ENCODE measurements at regions not wholly inside any gene's neighbourhood (a gene's known extent, or its start where the extent isn't known, plus 50 kb on each side); places are given as distances from the start of the nearest gene placed in this dataset.

- H3K4me2 ChIP-seq: no peak overlapping the region
- 3% methylated on average over 11 of the region's 66 CpGs for WGBS (ENCODE audit: low lambda C conversion rate)
Observed at GRCh38 chr14:104461676-104462449, 117.7 kb upstream of the C14orf180 start.

GRCh38 chr14:104462651-104463630 lies 116.6 kb upstream of the C14orf180 start:
- CTCF ChIA-PET: interaction anchor here (1.0 to 1.6 kb wide), 3 partner anchors 10 to 45 kb away, joined by 3 to 4 read pairs (median 3); no protein-coding TSS in a partner anchor
- no peak overlapping the region for H3K27ac ChIP-seq (ENCODE audit: low read depth in 2 of 2, low read length in 1 of 2)

More at GRCh38 chr14:104461676-104462449, 117.7 kb upstream of the C14orf180 start:
- H3K4me1 ChIP-seq (ENCODE audit: control insufficient read depth in 1 of 2, insufficient read depth in 2 of 2, low read depth in 1 of 2, low read length in 1 of 2): peaks cover 0 to 5% of the 10 kb centered on the region in 2 experiments; a peak in 1 of 4 replicates
- CTCF ChIA-PET: interaction anchor here (0.7 to 1.6 kb wide), 3 partner anchors 15 to 325 kb away, joined by 3 read pairs; no protein-coding TSS in a partner anchor
- no peaks in the 10 kb centered on the region for H3K36me3 ChIP-seq (replicated peaks in 1 of 2; ENCODE audit: control insufficient read depth in 1 of 2, insufficient read depth in 2 of 2, low read length in 1 of 2)
- H2AFZ ChIP-seq (ENCODE audit: low read depth): no peak overlapping the region
- H3K4me3 ChIP-seq (ENCODE audit: low read depth in 2 of 2, low read length in 1 of 2): peak overlapping the region in 1 of 2 experiments; percentile 47; a peak in 2 of 4 replicates
- H4K20me1 ChIP-seq (ENCODE audit: insufficient read depth): no peaks in the 10 kb centered on the region
- H3K9me2 ChIP-seq: no peaks in the 10 kb centered on the region
- no peaks in the 10 kb centered on the region for H3K79me2 ChIP-seq (ENCODE audit: insufficient read depth)
- H3K27me3 ChIP-seq (ENCODE audit: insufficient read depth): no peaks in the 10 kb centered on the region
- H3F3A ChIP-seq (replicated peaks; ENCODE audit: insufficient read depth): no peaks in the 10 kb centered on the region
- H3K9me3 ChIP-seq: no peaks in the 10 kb centered on the region
- H3K27ac ChIP-seq (ENCODE audit: low read depth in 2 of 2, low read length in 1 of 2): peak overlapping the region in 1 of 2 experiments; percentile 65; a peak in 1 of 4 replicates
- POLR2A ChIA-PET: interaction anchor here (0.6 to 1.3 kb wide), 4 partner anchors 62 to 136 kb away, joined by 3 read pairs; no protein-coding TSS in a partner anchor
- peak; percentile 85 for DNase-seq
- H3K9ac ChIP-seq: no peak overlapping the region
- TF ChIP-seq NRF1 (IDR thresholded peaks at IDR 0.05; ENCODE audit: low read depth, low read length): peak; percentile 51; the same call in 1 of the 2 replicates
- TF ChIP-seq IRF3 (IDR thresholded peaks at IDR 0.05; ENCODE audit: low read depth, low read length): no peak
- TF ChIP-seq MXI1 (IDR thresholded peaks at IDR 0.05; ENCODE audit: low read depth, low read length): 0 out of 2 replicates have a peak, but pooled peaks have one; percentile 18
- no peak for TF ChIP-seq ELF1 (IDR thresholded peaks at IDR 0.05)

More at GRCh38 chr14:104462651-104463630, 116.6 kb upstream of the C14orf180 start:
- no peak overlapping the region for H2AFZ ChIP-seq (ENCODE audit: low read depth)
- H3F3A ChIP-seq (replicated peaks; ENCODE audit: insufficient read depth): no peaks in the 10 kb centered on the region
- no peaks in the 10 kb centered on the region for H3K9me3 ChIP-seq
- no peak overlapping the region for H3K4me2 ChIP-seq
- 55% methylated on average over 16 of the region's 16 CpGs for WGBS (ENCODE audit: low lambda C conversion rate)
- no peaks in the 10 kb centered on the region for H3K79me2 ChIP-seq (ENCODE audit: insufficient read depth)
- POLR2A ChIA-PET: interaction anchor here (1.3 kb wide), 1 partner anchor 100 kb away, joined by 3 read pairs; no protein-coding TSS in a partner anchor
- DNase-seq: no peak
- no peaks in the 10 kb centered on the region for H3K36me3 ChIP-seq (replicated peaks in 1 of 2; ENCODE audit: control insufficient read depth in 1 of 2, insufficient read depth in 2 of 2, low read length in 1 of 2)
- H3K27me3 ChIP-seq (ENCODE audit: insufficient read depth): no peaks in the 10 kb centered on the region
- peaks cover 0 to 5% of the 10 kb centered on the region in 2 experiments; a peak in 1 of 4 replicates for H3K4me1 ChIP-seq (ENCODE audit: control insufficient read depth in 1 of 2, insufficient read depth in 2 of 2, low read depth in 1 of 2, low read length in 1 of 2)
- TF ChIP-seq SMC3 (IDR thresholded peaks at IDR 0.05; ENCODE audit: low read depth, low read length) (no peak), GATA2 (CRISPR knock-in tag; IDR thresholded peaks at IDR 0.05) (no peak), GABPA (IDR thresholded peaks at IDR 0.05; ENCODE audit: low read depth) (no peak), EP300 (IDR thresholded peaks at IDR 0.05; ENCODE audit: borderline replicate concordance in 1 of 2, low read depth in 1 of 2, low read length in 1 of 2) (no peak), JUND (IDR thresholded peaks at IDR 0.05) (no peak), MXI1 (IDR thresholded peaks at IDR 0.05; ENCODE audit: low read depth, low read length) (no peak), RCOR1 (IDR thresholded peaks at IDR 0.05; ENCODE audit: low read length) (no peak), NRF1 (IDR thresholded peaks at IDR 0.05; ENCODE audit: low read depth, low read length) (no peak), TEAD4 (IDR thresholded peaks at IDR 0.05; ENCODE audit: borderline replicate concordance, insufficient read depth) (no peak)
- no peak overlapping the region for H3K4me3 ChIP-seq (ENCODE audit: low read depth in 2 of 2, low read length in 1 of 2)
- no peak overlapping the region for H3K9ac ChIP-seq
- H4K20me1 ChIP-seq (ENCODE audit: insufficient read depth): no peaks in the 10 kb centered on the region
- H3K9me2 ChIP-seq: no peaks in the 10 kb centered on the region

All from SK-N-SH (cell line).